Esophagus squamous epithelium (tissue), 5 donors: ENCODE measurements at regions not wholly inside any gene's neighbourhood (a gene's known extent, or its start where the extent isn't known, plus 50 kb on each side); places are given as distances from the start of the nearest gene placed in this dataset.

Experiments
- DNase-seq: peaks from one replicate; lab custom pipeline; 2025; lab: John Stamatoyannopoulos, UW
- H3K27ac ChIP-seq, 4 donors: fragments of 200-600 bp; sonication (generic); one replicate each; pipeline ENCODE4 v1.5.1; 2016 to 2019; ENCODE audit warnings: mild to moderate bottlenecking in 1 of 4
- H3K27me3 ChIP-seq, 4 donors: fragments of 200-600 bp; sonication (generic); 1 replicate in 3 of 4; 2 replicates in 1 of 4; pipeline versions ENCODE4 v1.5.1 to v1.6.0; 2017 to 2021; ENCODE audit warnings: antibody characterized with exemption in 1 of 4
- H3K36me3 ChIP-seq, 3 donors: fragments of 200-600 bp; sonication (generic); one replicate each; pipeline ENCODE4 v1.5.1; 2016 to 2019
- H3K4me1 ChIP-seq, 3 donors: fragments of 200-600 bp; sonication (generic); one replicate each; pipeline ENCODE4 v1.5.1; 2017 to 2019
- H3K4me3 ChIP-seq, 4 donors: fragments of 200-600 bp; sonication (generic); 1 replicate in 3 of 4; 2 replicates in 1 of 4; pipeline ENCODE4 v1.5.1; 2016 to 2019; ENCODE audit warnings: mild to moderate bottlenecking in 2 of 4, moderate library complexity in 1 of 4
- H3K9me3 ChIP-seq, 3 donors: fragments of 200-600 bp; sonication (generic); one replicate each; pipeline ENCODE4 v1.5.1; 2016 to 2019
- POLR2A ChIP-seq, 4 donors: fragments of 450-650 bp; IDR thresholded peaks; one replicate each; pipeline ENCODE4 v1.6.1; 2017; ENCODE audit warnings: antibody characterized with exemption in 4 of 4, mild to moderate bottlenecking in 4 of 4, moderate library complexity in 3 of 4
- WGBS, 2 donors: methylation state at CpG; one replicate each; pipeline ENCODE4 v1.1.5; 2018; 5-methylcytosine and 5-hydroxymethylcytosine counted together
- intact Hi-C: fragments of 100-400 bp; cut with DNase I; formaldehyde crosslinking; loops from one replicate; pipeline ENCODE4 v1.15.0; 2022
- TF ChIP-seq, protein P1 (sequence below), 6 experiments: fragments of 450-650 bp in 4 of 6; fragments of 200-600 bp in 2 of 6; sonication (generic) in 2 of 6; IDR thresholded peaks; one replicate each; pipeline ENCODE4 v1.5.1; 2016 to 2019; ENCODE audit warnings: antibody characterized with exemption in 6 of 6, mild to moderate bottlenecking in 4 of 6, moderate library complexity in 4 of 6
- donor health status: DM: yes; HTN: yes; CAD: no.

GRCh38 chr18:11268741-11269233, 119.4 kb upstream of the PIEZO2 start:
- H3K4me3 ChIP-seq, result peak overlapping the region in 1 of 4 donors; percentile 35
- no peaks in the 10 kb centered on the region for H3K27me3 ChIP-seq
- intact Hi-C loops, result no loop called here
- no peak for TF ChIP-seq POLR2A (IDR thresholded peaks at IDR 0.05)
- TF ChIP-seq, protein P1, sequence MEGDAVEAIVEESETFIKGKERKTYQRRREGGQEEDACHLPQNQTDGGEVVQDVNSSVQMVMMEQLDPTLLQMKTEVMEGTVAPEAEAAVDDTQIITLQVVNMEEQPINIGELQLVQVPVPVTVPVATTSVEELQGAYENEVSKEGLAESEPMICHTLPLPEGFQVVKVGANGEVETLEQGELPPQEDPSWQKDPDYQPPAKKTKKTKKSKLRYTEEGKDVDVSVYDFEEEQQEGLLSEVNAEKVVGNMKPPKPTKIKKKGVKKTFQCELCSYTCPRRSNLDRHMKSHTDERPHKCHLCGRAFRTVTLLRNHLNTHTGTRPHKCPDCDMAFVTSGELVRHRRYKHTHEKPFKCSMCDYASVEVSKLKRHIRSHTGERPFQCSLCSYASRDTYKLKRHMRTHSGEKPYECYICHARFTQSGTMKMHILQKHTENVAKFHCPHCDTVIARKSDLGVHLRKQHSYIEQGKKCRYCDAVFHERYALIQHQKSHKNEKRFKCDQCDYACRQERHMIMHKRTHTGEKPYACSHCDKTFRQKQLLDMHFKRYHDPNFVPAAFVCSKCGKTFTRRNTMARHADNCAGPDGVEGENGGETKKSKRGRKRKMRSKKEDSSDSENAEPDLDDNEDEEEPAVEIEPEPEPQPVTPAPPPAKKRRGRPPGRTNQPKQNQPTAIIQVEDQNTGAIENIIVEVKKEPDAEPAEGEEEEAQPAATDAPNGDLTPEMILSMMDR (IDR thresholded peaks at IDR 0.05), result no peak
- DNase-seq, result no peak
- WGBS, 2 donors, result 32% methylated on average over 4 to 9 of the region's 9 CpGs
- H3K9me3 ChIP-seq, result peaks cover 0 to 4% (median 0%) of the 10 kb centered on the region in 3 donors
- peaks cover 0 to 6% (median 0%) of the 10 kb centered on the region in 3 donors for H3K4me1 ChIP-seq
- no peaks in the 10 kb centered on the region for H3K36me3 ChIP-seq
- H3K27ac ChIP-seq, result peak overlapping the region in 1 of 4 donors; percentile 62

- peaks cover 0 to 6% (median 0%) of the 10 kb centered on the region in 3 donors for H3K4me1 ChIP-seq
- H3K4me3 ChIP-seq, result no peak overlapping the region
- TF ChIP-seq POLR2A (IDR thresholded peaks at IDR 0.05), result no peak
- TF ChIP-seq, protein P1 (IDR thresholded peaks at IDR 0.05), result no peak
- WGBS, 2 donors, result 15 to 26% methylated on average over 2 of the region's 2 CpGs
- no peaks in the 10 kb centered on the region for H3K36me3 ChIP-seq
- H3K27me3 ChIP-seq, result no peaks in the 10 kb centered on the region
- intact Hi-C loops, result no loop called here
- H3K27ac ChIP-seq, result peak overlapping the region in 1 of 4 donors; percentile 62
- no peak for DNase-seq
- peaks cover 0 to 9% (median 0%) of the 10 kb centered on the region in 3 donors for H3K9me3 ChIP-seq
These were observed 118.8 kb upstream of the PIEZO2 start for GRCh38 chr18:11268153-11268552.

- no peak for DNase-seq
- peaks cover 0 to 6% (median 0%) of the 10 kb centered on the region in 3 donors for H3K4me1 ChIP-seq
- H3K27me3 ChIP-seq, result no peaks in the 10 kb centered on the region
- no peaks in the 10 kb centered on the region for H3K36me3 ChIP-seq
- no peak overlapping the region for H3K4me3 ChIP-seq
- TF ChIP-seq POLR2A (IDR thresholded peaks at IDR 0.05), result no peak
- TF ChIP-seq, protein P1 (IDR thresholded peaks at IDR 0.05), result no peak
- 77 to 80% methylated on average over 10 of the region's 10 CpGs for WGBS, 2 donors
- H3K27ac ChIP-seq, result no peak overlapping the region
- intact Hi-C loops, result no loop called here
- H3K9me3 ChIP-seq, result peaks cover 0 to 9% (median 0%) of the 10 kb centered on the region in 3 donors
These were observed 117.6 kb upstream of the PIEZO2 start for GRCh38 chr18:11266781-11267480.

- intact Hi-C loops, result no loop called here
- Histone ChIP-seq H3K27ac (no peak overlapping the region), H3K4me3 (no peak overlapping the region), H3K27me3 (no peaks in the 10 kb centered on the region), H3K4me1 (no peaks in the 10 kb centered on the region), H3K36me3 (no peaks in the 10 kb centered on the region), H3K9me3 (peaks cover 0 to 9% (median 0%) of the 10 kb centered on the region in 3 donors)
- 41 to 59% methylated on average over 2 of the region's 2 CpGs for WGBS, 2 donors
- no peak for DNase-seq
- TF ChIP-seq POLR2A (IDR thresholded peaks at IDR 0.05), result no peak
- TF ChIP-seq, protein P1 (IDR thresholded peaks at IDR 0.05), result no peak
These were observed 112.1 kb upstream of the PIEZO2 start for GRCh38 chr18:11261486-11261885.

- 39 to 70% methylated on average over 3 of the region's 3 CpGs for WGBS, 2 donors
- H3K27ac ChIP-seq, result no peak overlapping the region
- no peaks in the 10 kb centered on the region for H3K4me1 ChIP-seq
- no peaks in the 10 kb centered on the region for H3K36me3 ChIP-seq
- no peaks in the 10 kb centered on the region for H3K27me3 ChIP-seq
- TF ChIP-seq, protein P1 (IDR thresholded peaks at IDR 0.05), result no peak
- no peak for TF ChIP-seq POLR2A (IDR thresholded peaks at IDR 0.05)
- H3K4me3 ChIP-seq, result no peak overlapping the region
- H3K9me3 ChIP-seq, result peaks cover 0 to 9% (median 0%) of the 10 kb centered on the region in 3 donors
- intact Hi-C loops, result no loop called here
- DNase-seq, result no peak
These were observed 111.6 kb upstream of the PIEZO2 start for GRCh38 chr18:11260961-11261461.
